H1 (cell line): ENCODE measurements at regions not wholly inside any gene's neighbourhood (a gene's known extent, or its start where the extent isn't known, plus 50 kb on each side); places are given as distances from the start of the nearest gene placed in this dataset.

Experiments used
- CTCF ChIA-PET: fragments of 300-600 bp; sonication (Branson Sonifier 250); formaldehyde crosslinking; loops from one replicate; lab custom pipeline; 2021; ENCODE audit not compliant: partially characterized antibody; lab: Charles Lee
- POLR2A ChIA-PET: fragments of 300-600 bp; sonication (Branson Sonifier 250); formaldehyde crosslinking; loops from one replicate; lab custom pipeline; 2021; ENCODE audit warnings: inconsistent platforms; ENCODE audit not compliant: partially characterized antibody; lab: Charles Lee
- DNase-seq, 2 experiments: peaks; one replicate each; pipeline versions ENCODE4 v3.0.0 to v3.0.0-alpha.2; 2010 to 2022; ENCODE audit warnings: low spot score in 2 of 2, low read depth in 1 of 2, mixed read lengths in 1 of 2
- FAIRE-seq: peaks from 2 replicates; lab custom pipeline; 2011; peaks lifted over from hg19 to GRCh38; lab: Jason Lieb, UNC
- H2AFZ ChIP-seq: 2 replicates; pipeline ENCODE4 v1.8.1; 2012; ENCODE audit warnings: low read length, inconsistent platforms
- H2AK5ac ChIP-seq: 2 replicates; pipeline ENCODE4 v1.6.1; 2013; ENCODE audit warnings: low read depth, low read length
- H2BK120ac ChIP-seq: replicated peaks from 2 replicates; pipeline ENCODE3; 2013; ENCODE audit warnings: low read depth, low read length, inconsistent platforms
- H2BK12ac ChIP-seq: 2 replicates; pipeline ENCODE4 v1.6.1; 2013; ENCODE audit warnings: low read depth, low read length
- H2BK15ac ChIP-seq: 2 replicates; pipeline ENCODE4 v1.6.1; 2013; ENCODE audit warnings: low read length
- H2BK20ac ChIP-seq: 2 replicates; pipeline ENCODE4 v1.6.1; 2013; ENCODE audit warnings: low read length
- H2BK5ac ChIP-seq: 2 replicates; pipeline ENCODE4 v1.6.1; 2013; ENCODE audit warnings: low read depth, low read length
- H3K14ac ChIP-seq: 2 replicates; pipeline ENCODE4 v1.6.1; 2013; ENCODE audit warnings: inconsistent platforms; ENCODE audit not compliant: insufficient read length
- H3K18ac ChIP-seq: 2 replicates; pipeline ENCODE4 v1.6.1; 2013; ENCODE audit warnings: low read length; ENCODE audit errors: extremely low read depth
- H3K23ac ChIP-seq: 2 replicates; pipeline ENCODE4 v1.6.1; 2013; ENCODE audit warnings: inconsistent platforms; ENCODE audit not compliant: insufficient read length
- H3K23me2 ChIP-seq: 2 replicates; pipeline ENCODE4 v1.6.1; 2013; ENCODE audit warnings: low read depth, low read length
- H3K27ac ChIP-seq: 2 replicates; pipeline ENCODE4 v1.6.1; 2011; ENCODE audit warnings: low read depth, low read length, inconsistent platforms
- H3K27me3 ChIP-seq, 4 experiments: replicated peaks in 1 of 4; 1 replicate in 1 of 4; 2 replicates in 3 of 4; pipeline versions ENCODE4 v1.6.1 to v1.8.1; 2011 to 2013; ENCODE audit warnings: low read length in 3 of 4, mild to moderate bottlenecking in 3 of 4, inconsistent platforms in 2 of 4, mixed read lengths in 2 of 4, moderate library complexity in 1 of 4; ENCODE audit not compliant: control insufficient read depth in 3 of 4, insufficient read depth in 3 of 4; ENCODE audit errors: extremely low read depth in 1 of 4
- H3K36me3 ChIP-seq, 4 experiments: 2 replicates each; pipeline versions ENCODE4 v1.6.1 to v1.8.1; 2011 to 2013; ENCODE audit warnings: mild to moderate bottlenecking in 4 of 4, low read length in 3 of 4, moderate library complexity in 2 of 4, control low read depth in 1 of 4, inconsistent platforms in 1 of 4; ENCODE audit not compliant: insufficient read depth in 4 of 4, control insufficient read depth in 2 of 4
- H3K4ac ChIP-seq: replicated peaks from 2 replicates; pipeline ENCODE3; 2013; ENCODE audit warnings: low read length, low read depth, mixed read lengths, inconsistent platforms; ENCODE audit not compliant: insufficient read length
- H3K4me1 ChIP-seq, 4 experiments: replicated peaks in 1 of 4; 1 replicate in 1 of 4; 2 replicates in 3 of 4; pipeline versions ENCODE4 v1.6.1 to v1.8.1; 2011 to 2013; ENCODE audit warnings: low read length in 3 of 4, inconsistent platforms in 2 of 4, mixed read lengths in 1 of 4; ENCODE audit not compliant: insufficient read depth in 4 of 4, control insufficient read depth in 3 of 4
- H3K4me2 ChIP-seq, 2 experiments: 2 replicates each; pipeline versions ENCODE4 v1.6.1 to v1.8.1; 2011 to 2013; ENCODE audit warnings: low read depth in 2 of 2, low read length in 2 of 2, control low read depth in 1 of 2, inconsistent platforms in 1 of 2, mild to moderate bottlenecking in 1 of 2; ENCODE audit not compliant: insufficient read depth in 1 of 2
- H3K4me3 ChIP-seq, 4 experiments: fragments of 200-600, 300-600 bp in 1 of 4; sonication (generic), shearing (Covaris generic), sonication (Bioruptor Twin) in 1 of 4; 2 replicates each; pipeline versions ENCODE4 v1.5.1 to v1.8.1; 2011 to 2016; ENCODE audit warnings: low read length in 4 of 4, low read depth in 3 of 4, control low read depth in 2 of 4, inconsistent platforms in 2 of 4, mild to moderate bottlenecking in 2 of 4, mixed read lengths in 1 of 4, moderate library complexity in 1 of 4; ENCODE audit not compliant: insufficient read depth in 2 of 4; ENCODE audit errors: extremely low read depth in 1 of 4
- H3K56ac ChIP-seq: replicated peaks from 2 replicates; pipeline ENCODE3; 2013; ENCODE audit warnings: low read depth, mild to moderate bottlenecking, mixed read lengths, low read length, inconsistent platforms; ENCODE audit not compliant: insufficient read length
- H3K79me1 ChIP-seq: 2 replicates; pipeline ENCODE4 v1.6.1; 2013; ENCODE audit warnings: low read depth, low read length, control low read depth
- H3K79me2 ChIP-seq, 2 experiments: 2 replicates each; pipeline versions ENCODE4 v1.6.1 to v1.8.1; 2012 to 2013; ENCODE audit warnings: low read length in 2 of 2, mild to moderate bottlenecking in 2 of 2, inconsistent platforms in 1 of 2; ENCODE audit not compliant: insufficient read depth in 2 of 2, control insufficient read depth in 1 of 2
- H3K9ac ChIP-seq, 4 experiments: replicated peaks in 1 of 4; 1 replicate in 1 of 4; 2 replicates in 3 of 4; pipeline versions ENCODE4 v1.6.1 to v1.8.1; 2011 to 2013; ENCODE audit warnings: low read depth in 3 of 4, low read length in 3 of 4, control low read depth in 2 of 4, mild to moderate bottlenecking in 2 of 4, moderate library complexity in 2 of 4, inconsistent platforms in 1 of 4; ENCODE audit errors: extremely low read depth in 1 of 4
- H3K9me3 ChIP-seq, 2 experiments: 2 replicates each; pipeline versions ENCODE4 v1.6.1 to v1.8.1; 2012 to 2013; ENCODE audit warnings: mild to moderate bottlenecking in 2 of 2, moderate library complexity in 2 of 2, control low read depth in 1 of 2, inconsistent platforms in 1 of 2, low read depth in 1 of 2, low read length in 1 of 2, mixed read lengths in 1 of 2; ENCODE audit not compliant: insufficient read depth in 2 of 2
- H4K20me1 ChIP-seq, 2 experiments: replicated peaks in 1 of 2; 2 replicates each; pipeline versions ENCODE3 to v1.8.1; 2011 to 2013; ENCODE audit warnings: inconsistent platforms in 2 of 2, low read length in 2 of 2, mild to moderate bottlenecking in 1 of 2; ENCODE audit not compliant: insufficient read depth in 2 of 2, control insufficient read depth in 1 of 2
- H4K5ac ChIP-seq: 2 replicates; pipeline ENCODE4 v1.6.1; 2013; ENCODE audit warnings: low read length, low read depth, mixed read lengths, inconsistent platforms; ENCODE audit not compliant: insufficient read length
- H4K8ac ChIP-seq: 2 replicates; pipeline ENCODE4 v1.8.0; 2013; ENCODE audit warnings: mild to moderate bottlenecking, moderate library complexity, low read length, inconsistent platforms; ENCODE audit not compliant: insufficient read depth; ENCODE audit errors: extremely low read depth
- H4K91ac ChIP-seq: replicated peaks from 2 replicates; pipeline ENCODE3; 2013; ENCODE audit warnings: low read length, mixed read lengths, inconsistent platforms; ENCODE audit not compliant: insufficient read length
- CEBPB ChIP-seq: IDR thresholded peaks from 2 replicates; pipeline ENCODE4 v1.6.1; 2012; ENCODE audit warnings: low read depth, low read length
- USF2 ChIP-seq: IDR thresholded peaks from 2 replicates; pipeline ENCODE4 v1.6.1; 2011; ENCODE audit warnings: low read length, improper control_type of control experiment
- WGBS, 2 experiments: shearing (Covaris generic) in 1 of 2; methylation state at CpG; one replicate each; pipeline versions ENCODE4 v1.1.6 to v1.1.7; 2013 to 2015; ENCODE audit warnings: low lambda C conversion rate in 2 of 2, mixed read lengths in 2 of 2, inconsistent platforms in 1 of 2, low coverage in 1 of 2, missing lambda C conversion rate in 1 of 2; ENCODE audit not compliant: insufficient replicate concordance in 2 of 2, insufficient coverage in 1 of 2, insufficient read length in 1 of 2; ENCODE audit errors: extremely low coverage in 1 of 2, missing lambda C conversion rate in 1 of 2; 5-methylcytosine and 5-hydroxymethylcytosine counted together

GRCh38 chr7:8963722-8964121, 530.3 kb downstream of the NXPH1 start:
- ChIA-PET POLR2A (no interaction called here), CTCF (no interaction called here)
- H3K23ac ChIP-seq, result no peak overlapping the region
- 0 out of 2 replicates have a peak overlapping the region, but pooled peaks have one; percentile 51 for H2AFZ ChIP-seq
- H3K9ac ChIP-seq, result no peak overlapping the region
- TF ChIP-seq USF2 (no peak), CEBPB (peak; percentile 38; the same call in 1 of the 2 replicates)
- no peak overlapping the region for H2BK20ac ChIP-seq
- no peaks in the 10 kb centered on the region for H3K36me3 ChIP-seq
- H2BK12ac ChIP-seq, result no peak overlapping the region
- no peak overlapping the region for H2BK5ac ChIP-seq
- H4K91ac ChIP-seq, result no peak overlapping the region
- no peak for FAIRE-seq
- H2BK15ac ChIP-seq, result no peak overlapping the region
- no peaks in the 10 kb centered on the region for H3K79me1 ChIP-seq
- H4K5ac ChIP-seq, result no peak overlapping the region
- DNase-seq, result no peak
- no peak overlapping the region for H3K4ac ChIP-seq
- H3K18ac ChIP-seq, result no peak overlapping the region
- no peak overlapping the region for H3K4me3 ChIP-seq
- no peaks in the 10 kb centered on the region for H3K9me3 ChIP-seq
- no peak overlapping the region for H4K8ac ChIP-seq
- no peak overlapping the region for H2BK120ac ChIP-seq
- H3K27ac ChIP-seq, result no peak overlapping the region
- WGBS, 2 experiments, result 96% methylated on average over 2 of the region's 2 CpGs; no CpG with 5 or more reads in 1 of the 2 experiments
- no peak overlapping the region for H2AK5ac ChIP-seq
- H4K20me1 ChIP-seq, result no peaks in the 10 kb centered on the region
- no peaks in the 10 kb centered on the region for H3K27me3 ChIP-seq
- no peaks in the 10 kb centered on the region for H3K4me1 ChIP-seq
- no peaks in the 10 kb centered on the region for H3K79me2 ChIP-seq
- H3K14ac ChIP-seq, result no peak overlapping the region
- H3K23me2 ChIP-seq, result no peaks in the 10 kb centered on the region
- no peak overlapping the region for H3K56ac ChIP-seq
- H3K4me2 ChIP-seq, result no peak overlapping the region
